ENCODE measurements at regions not wholly inside any gene's neighbourhood (a gene's known extent, or its start where the extent isn't known, plus 50 kb on each side); places are given as distances from the start of the nearest gene placed in this dataset.

- TF ChIP-seq POLR2A (IDR thresholded peaks at IDR 0.05) (no peak), CTCF (IDR thresholded peaks at IDR 0.05) (no peak)
Measured at GRCh38 chr7:9241826-9242225, 808.4 kb downstream of the NXPH1 start.

Measured in testis (tissue), 2 donors.